HL-60 (cell line): ENCODE measurements at regions not wholly inside any gene's neighbourhood (a gene's known extent, or its start where the extent isn't known, plus 50 kb on each side); places are given as distances from the start of the nearest gene placed in this dataset.

Experiments used
- GABPA ChIP-seq: IDR thresholded peaks from 2 replicates; pipeline ENCODE4 v1.6.1; 2012; ENCODE audit warnings: low read depth
- POLR2AphosphoS5 ChIP-seq: IDR thresholded peaks from 2 replicates; pipeline ENCODE4 v1.6.1; 2012; ENCODE audit warnings: low read depth
- REST ChIP-seq: IDR thresholded peaks from 2 replicates; pipeline ENCODE4 v1.6.1; 2012; ENCODE audit warnings: low read depth; ENCODE audit not compliant: insufficient replicate concordance
- SPI1 ChIP-seq: IDR thresholded peaks from 2 replicates; pipeline ENCODE4 v1.6.1; 2012; ENCODE audit warnings: low read depth, mild to moderate bottlenecking, borderline replicate concordance
- TF ChIP-seq, protein P1 (sequence below): IDR thresholded peaks from one replicate; pipeline ENCODE4 v1.5.1; 2011; ENCODE audit warnings: low read length, control low read depth, inconsistent platforms; ENCODE audit not compliant: insufficient read depth

- TF ChIP-seq, protein P1, sequence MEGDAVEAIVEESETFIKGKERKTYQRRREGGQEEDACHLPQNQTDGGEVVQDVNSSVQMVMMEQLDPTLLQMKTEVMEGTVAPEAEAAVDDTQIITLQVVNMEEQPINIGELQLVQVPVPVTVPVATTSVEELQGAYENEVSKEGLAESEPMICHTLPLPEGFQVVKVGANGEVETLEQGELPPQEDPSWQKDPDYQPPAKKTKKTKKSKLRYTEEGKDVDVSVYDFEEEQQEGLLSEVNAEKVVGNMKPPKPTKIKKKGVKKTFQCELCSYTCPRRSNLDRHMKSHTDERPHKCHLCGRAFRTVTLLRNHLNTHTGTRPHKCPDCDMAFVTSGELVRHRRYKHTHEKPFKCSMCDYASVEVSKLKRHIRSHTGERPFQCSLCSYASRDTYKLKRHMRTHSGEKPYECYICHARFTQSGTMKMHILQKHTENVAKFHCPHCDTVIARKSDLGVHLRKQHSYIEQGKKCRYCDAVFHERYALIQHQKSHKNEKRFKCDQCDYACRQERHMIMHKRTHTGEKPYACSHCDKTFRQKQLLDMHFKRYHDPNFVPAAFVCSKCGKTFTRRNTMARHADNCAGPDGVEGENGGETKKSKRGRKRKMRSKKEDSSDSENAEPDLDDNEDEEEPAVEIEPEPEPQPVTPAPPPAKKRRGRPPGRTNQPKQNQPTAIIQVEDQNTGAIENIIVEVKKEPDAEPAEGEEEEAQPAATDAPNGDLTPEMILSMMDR = no peak
- no peak for TF ChIP-seq REST
- TF ChIP-seq POLR2AphosphoS5 = no peak
- TF ChIP-seq SPI1 = no peak
- TF ChIP-seq GABPA = no peak
Observed at GRCh38 chr10:107618504-107618994, 454.0 kb upstream of the SORCS1 start.
